ENCODE measurements at regions not wholly inside any gene's neighbourhood (a gene's known extent, or its start where the extent isn't known, plus 50 kb on each side); places are given as distances from the start of the nearest gene placed in this dataset.

GRCh38 chr7:10803720-10804119 lies 170.0 kb upstream of the PHF14 start:
- no peaks in the 10 kb centered on the region for H3K9me3 ChIP-seq (ENCODE audit: control insufficient read depth in 4 of 4, insufficient read depth in 3 of 4, low read length in 3 of 4)
- no peak overlapping the region for H3K27ac ChIP-seq (ENCODE audit: low read depth in 1 of 2, low read length in 1 of 2)
- TF ChIP-seq CTCF (IDR thresholded peaks at IDR 0.05; ENCODE audit: control extremely low read depth, extremely low read depth), result no peak
- DNase-seq (no peak), ATAC-seq (ENCODE audit: insufficient read depth, low FRiP score) (no peak)
- no peaks in the 10 kb centered on the region for H3K4me1 ChIP-seq (ENCODE audit: control insufficient read depth in 5 of 5, insufficient read depth in 5 of 5, low read length in 5 of 5)
- no peaks in the 10 kb centered on the region for H3K27me3 ChIP-seq (ENCODE audit: control insufficient read depth in 3 of 3, insufficient read depth in 3 of 3, low read length in 2 of 3)
- H3K4me3 ChIP-seq, result no peak overlapping the region
- no peak overlapping the region for H3K9ac ChIP-seq (ENCODE audit: insufficient read depth in 1 of 2, low read length in 2 of 2)
- no peaks in the 10 kb centered on the region for H3K36me3 ChIP-seq (ENCODE audit: control insufficient read depth in 4 of 4, insufficient read depth in 4 of 4, low read length in 4 of 4)
- 67 to 77% methylated on average over 4 of the region's 4 CpGs for WGBS, 2 donors

- Histone ChIP-seq H3K4me1 (ENCODE audit: control insufficient read depth in 5 of 5, insufficient read depth in 5 of 5, low read length in 5 of 5) (no peaks in the 10 kb centered on the region), H3K27ac (ENCODE audit: low read depth in 1 of 2, low read length in 1 of 2) (no peak overlapping the region), H3K36me3 (ENCODE audit: control insufficient read depth in 4 of 4, insufficient read depth in 4 of 4, low read length in 4 of 4) (no peaks in the 10 kb centered on the region), H3K9ac (ENCODE audit: insufficient read depth in 1 of 2, low read length in 2 of 2) (no peak overlapping the region), H3K9me3 (ENCODE audit: control insufficient read depth in 4 of 4, insufficient read depth in 3 of 4, low read length in 3 of 4) (no peaks in the 10 kb centered on the region), H3K4me3 (no peak overlapping the region), H3K27me3 (ENCODE audit: control insufficient read depth in 3 of 3, insufficient read depth in 3 of 3, low read length in 2 of 3) (no peaks in the 10 kb centered on the region)
- DNase-seq, result no peak
- no peak for TF ChIP-seq CTCF (IDR thresholded peaks at IDR 0.05; ENCODE audit: control extremely low read depth, extremely low read depth)
- 50 to 73% methylated on average over 5 of the region's 5 CpGs for WGBS, 2 donors
- ATAC-seq (ENCODE audit: insufficient read depth, low FRiP score), result no peak
Measured at GRCh38 chr7:10804770-10805169, 168.9 kb upstream of the PHF14 start.

GRCh38 chr7:10815546-10815945 lies 158.1 kb upstream of the PHF14 start:
- Histone ChIP-seq H3K4me3 (no peak overlapping the region), H3K9ac (ENCODE audit: insufficient read depth in 1 of 2, low read length in 2 of 2) (no peak overlapping the region), H3K27me3 (ENCODE audit: control insufficient read depth in 3 of 3, insufficient read depth in 3 of 3, low read length in 2 of 3) (no peaks in the 10 kb centered on the region), H3K27ac (ENCODE audit: low read depth in 1 of 2, low read length in 1 of 2) (no peak overlapping the region), H3K36me3 (ENCODE audit: control insufficient read depth in 4 of 4, insufficient read depth in 4 of 4, low read length in 4 of 4) (no peaks in the 10 kb centered on the region), H3K9me3 (ENCODE audit: control insufficient read depth in 4 of 4, insufficient read depth in 3 of 4, low read length in 3 of 4) (peaks cover 0 to 5% (median 0%) of the 10 kb centered on the region in 4 donors), H3K4me1 (ENCODE audit: control insufficient read depth in 5 of 5, insufficient read depth in 5 of 5, low read length in 5 of 5) (no peaks in the 10 kb centered on the region)
- DNase-seq (no peak), ATAC-seq (ENCODE audit: insufficient read depth, low FRiP score) (no peak)
- 63 to 70% methylated on average over 3 of the region's 3 CpGs for WGBS, 2 donors
- no peak for TF ChIP-seq CTCF (IDR thresholded peaks at IDR 0.05; ENCODE audit: control extremely low read depth, extremely low read depth)

- TF ChIP-seq CTCF (IDR thresholded peaks at IDR 0.05; ENCODE audit: control extremely low read depth, extremely low read depth), result no peak
- H3K4me1 ChIP-seq (ENCODE audit: control insufficient read depth in 5 of 5, insufficient read depth in 5 of 5, low read length in 5 of 5), result no peaks in the 10 kb centered on the region
Measured at GRCh38 chr7:10821156-10821555, 152.5 kb upstream of the PHF14 start.

More at GRCh38 chr7:10821156-10821555, 152.5 kb upstream of the PHF14 start:
- DNase-seq, result no peak
- H3K27me3 ChIP-seq (ENCODE audit: control insufficient read depth in 3 of 3, insufficient read depth in 3 of 3, low read length in 2 of 3), result no peaks in the 10 kb centered on the region
- no peaks in the 10 kb centered on the region for H3K9me3 ChIP-seq (ENCODE audit: control insufficient read depth in 4 of 4, insufficient read depth in 3 of 4, low read length in 3 of 4)
- 84 to 87% methylated on average over 4 of the region's 4 CpGs for WGBS, 2 donors
- no peak for ATAC-seq (ENCODE audit: insufficient read depth, low FRiP score)
- no peaks in the 10 kb centered on the region for H3K36me3 ChIP-seq (ENCODE audit: control insufficient read depth in 4 of 4, insufficient read depth in 4 of 4, low read length in 4 of 4)
- H3K4me3 ChIP-seq, result no peak overlapping the region
- H3K9ac ChIP-seq (ENCODE audit: insufficient read depth in 1 of 2, low read length in 2 of 2), result no peak overlapping the region
- no peak overlapping the region for H3K27ac ChIP-seq (ENCODE audit: low read depth in 1 of 2, low read length in 1 of 2)
